ENCODE measurements at regions not wholly inside any gene's neighbourhood (a gene's known extent, or its start where the extent isn't known, plus 50 kb on each side); places are given as distances from the start of the nearest gene placed in this dataset.

- TF ChIP-seq E4F1 (IDR thresholded peaks at IDR 0.05; ENCODE audit: borderline replicate concordance, partially characterized antibody) (no peak), SMAD5 (IDR thresholded peaks at IDR 0.05; ENCODE audit: low read depth) (no peak), NR2C2 (IDR thresholded peaks at IDR 0.05; ENCODE audit: borderline replicate concordance, control insufficient read depth, insufficient read length, low read depth) (no peak), BCL11A (IDR thresholded peaks at IDR 0.05; ENCODE audit: low read depth, low read length) (no peak)
Observed at GRCh38 chr5:82913971-82914370, 163.2 kb downstream of the TMEM167A start (continued).

GRCh38 chr5:82912462-82912861, 164.7 kb downstream of the TMEM167A start:
- ChIA-PET CTCF (no interaction called here), SMC1A (ENCODE audit: uncharacterized antibody, unreplicated experiment) (interaction anchor here (1.0 to 2.1 kb wide), 2 partner anchors 10 to 50 kb away, joined by 3 to 7 read pairs; no protein-coding TSS in a partner anchor), POLR2A (no interaction called here), RAD21 (ENCODE audit: unreplicated experiment) (no interaction called here)
- Histone ChIP-seq H3K36me3 (ENCODE audit: control insufficient read depth in 2 of 2, insufficient read depth in 2 of 2, low read length in 1 of 2) (no peaks in the 10 kb centered on the region), H3K9ac (ENCODE audit: control insufficient read depth, insufficient read depth, low read length) (no peak overlapping the region), H4K20me1 (ENCODE audit: control insufficient read depth, insufficient read depth) (no peaks in the 10 kb centered on the region), H2AFZ (ENCODE audit: control insufficient read depth, low read depth, low read length) (no peak overlapping the region), H3K4me3 (no peak overlapping the region), H3K9me3 (replicated peaks; ENCODE audit: control insufficient read depth, insufficient read depth, low read length) (no peaks in the 10 kb centered on the region; the same call in 2 of the 3 replicates), H3K27me3 (replicated peaks in 1 of 2; ENCODE audit: control insufficient read depth in 2 of 2, insufficient read depth in 2 of 2, low read length in 1 of 2) (no peaks in the 10 kb centered on the region), H3K4me1 (ENCODE audit: control insufficient read depth, insufficient read depth, low read length) (no peaks in the 10 kb centered on the region), H3K79me2 (ENCODE audit: control insufficient read depth, insufficient read depth, low read length) (no peaks in the 10 kb centered on the region), H3K27ac (ENCODE audit: control insufficient read depth, insufficient read depth) (no peak overlapping the region), H3K4me2 (ENCODE audit: control insufficient read depth, insufficient read depth) (no peak overlapping the region)
- intact Hi-C loops (cut with micrococcal nuclease; ENCODE audit: unreplicated experiment) (no loop called here), in situ Hi-C loops (cut with MboI) (no loop called here)
- no peak for DNase-seq (ENCODE audit: low read depth, low spot score)
- BruUV-seq (replicated peaks) = no TSS peak
- FAIRE-seq = no peak
- 37% methylated on average over 5 of the region's 5 CpGs for WGBS (ENCODE audit: insufficient coverage, insufficient replicate concordance, low lambda C conversion rate, missing lambda C conversion rate)
- no peak for ATAC-seq
- no peak for TF ChIP-seq POLR2A (IDR thresholded peaks at IDR 0.05; ENCODE audit: low read depth, low read length)
- TF ChIP-seq EP300 (IDR thresholded peaks at IDR 0.05; ENCODE audit: borderline replicate concordance in 1 of 2, control insufficient read depth in 1 of 2, low read depth in 2 of 2, low read length in 2 of 2) = no peak
- no peak for TF ChIP-seq MXI1 (IDR thresholded peaks at IDR 0.05; ENCODE audit: low read depth, low read length)
- no peak for TF ChIP-seq RB1 (IDR thresholded peaks at IDR 0.05; ENCODE audit: borderline replicate concordance)
- no peak for TF ChIP-seq CHD1 (IDR thresholded peaks at IDR 0.05; ENCODE audit: low read depth, low read length)
- TF ChIP-seq ZNF622 (IDR thresholded peaks at IDR 0.05) = no peak
- TF ChIP-seq BCL11A (IDR thresholded peaks at IDR 0.05; ENCODE audit: low read depth, low read length) = no peak
- TF ChIP-seq PKNOX1 (IDR thresholded peaks at IDR 0.05) = no peak
- TF ChIP-seq HDAC6 (IDR thresholded peaks at IDR 0.05; ENCODE audit: unreplicated experiment) = no peak
- TF ChIP-seq ZNF592 (IDR thresholded peaks at IDR 0.05) = no peak
- no peak for TF ChIP-seq KAT2A (conservative IDR thresholded peaks at IDR 0.05; ENCODE audit: control insufficient read depth, low read depth, low read length)
- TF ChIP-seq LARP7 (IDR thresholded peaks at IDR 0.05) = no peak
- no peak for TF ChIP-seq NR2C1 (IDR thresholded peaks at IDR 0.05)

All from GM12878 (cell line).